ENCODE measurements at regions not wholly inside any gene's neighbourhood (a gene's known extent, or its start where the extent isn't known, plus 50 kb on each side); places are given as distances from the start of the nearest gene placed in this dataset.

GRCh38 chr7:113000316-113001020 lies 86.2 kb downstream of the GPR85 start:
- Mint-ChIP-seq H3K4me1 (peaks cover 0 to 2% of the 10 kb centered on the region in 2 experiments; a peak in 2 of 4 replicates), H3K4me3 (no peak overlapping the region), H3K36me3 (ENCODE audit: insufficient read depth in 1 of 3, low read depth in 3 of 3) (no peaks in the 10 kb centered on the region), H3K27ac (no peak overlapping the region), H3K9me3 (no peaks in the 10 kb centered on the region), H3K27me3 (ENCODE audit: low read depth) (no peaks in the 10 kb centered on the region)
- H2BK15ac ChIP-seq (ENCODE audit: low read depth, low read length): no peak overlapping the region
- no peak overlapping the region for H2AFZ ChIP-seq (ENCODE audit: low read length)
- H2BK120ac ChIP-seq (ENCODE audit: low read depth, low read length, poor library complexity, severe bottlenecking): no peak overlapping the region
- no peak overlapping the region for H3K23ac ChIP-seq (ENCODE audit: insufficient read length, low read depth, low read length)
- H2BK12ac ChIP-seq (ENCODE audit: insufficient read length, low read depth, low read length): no peak overlapping the region
- no peaks in the 10 kb centered on the region for H3K9me3 ChIP-seq (ENCODE audit: control insufficient read depth, low read depth, low read length)
- no peak overlapping the region for H2BK5ac ChIP-seq (ENCODE audit: insufficient read length, low read length)
- H3K79me1 ChIP-seq (ENCODE audit: insufficient read depth, low read depth, low read length, poor library complexity, severe bottlenecking): no peaks in the 10 kb centered on the region
- H2AK5ac ChIP-seq (ENCODE audit: insufficient read length, low read length): no peak overlapping the region
- no peak overlapping the region for H3K4ac ChIP-seq (ENCODE audit: low read depth, low read length)
- H3K79me2 ChIP-seq (ENCODE audit: insufficient read depth, low read length): no peaks in the 10 kb centered on the region
- no peak for DNase-seq
- no peak overlapping the region for H3K9ac ChIP-seq (ENCODE audit: extremely low read depth, insufficient read length, low read length)
- H3K14ac ChIP-seq (ENCODE audit: insufficient read depth, low read length): no peak overlapping the region
- no peak overlapping the region for H3K56ac ChIP-seq (ENCODE audit: insufficient read length, low read depth, low read length)
- no peaks in the 10 kb centered on the region for H4K20me1 ChIP-seq (ENCODE audit: control insufficient read depth, insufficient read depth, insufficient read length)
- no peak overlapping the region for H3T11ph ChIP-seq (ENCODE audit: low read length)
- no peak overlapping the region for H4K91ac ChIP-seq (ENCODE audit: insufficient read length, low read depth, low read length)
- no peak overlapping the region for H3K18ac ChIP-seq (ENCODE audit: insufficient read length, low read depth, low read length)
- H3K23me2 ChIP-seq (ENCODE audit: insufficient read length, low read depth, low read length, poor library complexity, severe bottlenecking): no peaks in the 10 kb centered on the region
- no peaks in the 10 kb centered on the region for H3K4me1 ChIP-seq (ENCODE audit: insufficient read depth, low read length)
- no peak for TF ChIP-seq CTCF (conservative IDR thresholded peaks at IDR 0.05)
- H2BK20ac ChIP-seq (ENCODE audit: low read depth, low read length, poor library complexity, severe bottlenecking): no peak overlapping the region
- no peaks in the 10 kb centered on the region for H3K27me3 ChIP-seq (ENCODE audit: insufficient read depth, low read length)
- no peak overlapping the region for H3K27ac ChIP-seq (ENCODE audit: insufficient read length, low read depth, low read length)
- H3K4me2 ChIP-seq (ENCODE audit: insufficient read depth, insufficient read length, low read length): no peak overlapping the region
- H4K8ac ChIP-seq (replicated peaks; ENCODE audit: insufficient read length, low read depth, low read length): no peak overlapping the region
- no peak overlapping the region for H4K5ac ChIP-seq (ENCODE audit: insufficient read length, low read depth, low read length)
- no CpG with 5 or more reads among the region's 6 CpGs for WGBS (ENCODE audit: extremely low coverage, insufficient read length, low lambda C conversion rate)
